ENCODE measurements at regions not wholly inside any gene's neighbourhood (a gene's known extent, or its start where the extent isn't known, plus 50 kb on each side); places are given as distances from the start of the nearest gene placed in this dataset.

DNA sequence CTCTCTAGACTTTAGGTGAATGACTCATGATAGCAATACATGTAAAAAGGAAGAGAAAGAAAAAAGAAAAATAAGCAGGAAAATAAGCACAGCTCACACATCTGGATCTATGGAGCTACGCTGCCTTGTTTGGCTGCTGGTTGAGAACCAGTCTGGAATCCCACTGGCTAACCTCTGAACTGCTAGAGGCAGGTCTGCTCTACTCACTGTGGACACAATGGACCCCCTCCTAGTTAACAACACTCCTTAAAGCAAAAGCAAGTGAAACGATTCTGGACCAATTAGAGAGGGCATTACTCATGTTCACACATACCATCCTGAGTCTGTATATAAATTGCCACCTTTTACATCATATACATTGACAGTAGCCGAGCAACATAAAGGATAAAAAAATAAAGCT lies 383.2 kb upstream of the FLRT2 start:
- no peak for TF ChIP-seq CTCF (conservative IDR thresholded peaks at IDR 0.05; ENCODE audit: low read length)
- TF ChIP-seq EZH2phosphoT487 (IDR thresholded peaks at IDR 0.05; ENCODE audit: borderline replicate concordance, low read depth, low read length) = no peak

Measured in OCI-LY7 (cell line).